ENCODE measurements at regions not wholly inside any gene's neighbourhood (a gene's known extent, or its start where the extent isn't known, plus 50 kb on each side); places are given as distances from the start of the nearest gene placed in this dataset.

GRCh38 chr14:101134161-101134631 lies 230.7 kb upstream of the RTL1 start:
- Histone ChIP-seq H3K9me3 (ENCODE audit: low read depth, low read length) (no peaks in the 10 kb centered on the region), H3K9ac (ENCODE audit: insufficient read length) (no peak overlapping the region), H3K4me3 (no peak overlapping the region), H3K36me3 (ENCODE audit: insufficient read depth, low read length) (no peaks in the 10 kb centered on the region), H3K27ac (no peak overlapping the region)
- TF ChIP-seq EZH2 (IDR thresholded peaks at IDR 0.05) (no peak), FOXP2 (optimal IDR thresholded peaks at IDR 0.05; ENCODE audit: control extremely low read depth, extremely low read length, insufficient read depth) (no peak), POLR2AphosphoS5 (IDR thresholded peaks at IDR 0.05; ENCODE audit: borderline replicate concordance, low read depth, low read length) (no peak)
- no peak for DNase-seq (ENCODE audit: low read depth, low spot score)

DNA sequence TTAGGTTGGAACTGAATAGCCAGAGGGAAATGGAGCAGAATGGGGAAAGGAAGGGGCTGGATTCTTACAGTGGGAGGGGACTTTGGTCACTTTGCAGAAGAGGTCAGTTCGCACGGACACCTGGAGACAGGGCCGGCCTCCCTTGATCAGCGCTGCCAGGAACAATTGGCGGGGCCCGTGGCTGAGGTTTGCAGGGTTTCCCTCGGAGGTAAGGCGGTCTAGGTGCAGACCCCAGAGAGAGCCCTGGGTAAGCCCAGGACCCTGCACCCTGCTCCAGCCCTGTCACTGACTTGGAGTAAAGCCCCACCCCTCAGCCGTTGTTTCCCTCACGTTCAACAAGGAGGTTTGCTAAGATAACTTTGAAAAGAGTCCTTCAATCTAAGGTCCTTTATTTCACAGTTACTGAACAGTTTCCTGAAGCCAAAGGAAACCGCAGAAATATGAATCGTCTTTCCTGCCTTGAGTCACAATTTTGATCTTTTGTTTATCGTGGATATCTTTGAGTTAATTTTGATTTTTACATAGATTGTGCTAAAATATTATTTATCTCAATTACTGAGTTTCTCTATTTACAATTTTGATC lies 231.4 kb upstream of the RTL1 start:
- H3K27ac ChIP-seq, result no peak overlapping the region
- no peaks in the 10 kb centered on the region for H3K9me3 ChIP-seq (ENCODE audit: low read depth, low read length)
- no peak overlapping the region for H3K9ac ChIP-seq (ENCODE audit: insufficient read length)
- H3K36me3 ChIP-seq (ENCODE audit: insufficient read depth, low read length), result no peaks in the 10 kb centered on the region
- H3K4me3 ChIP-seq, result no peak overlapping the region
- DNase-seq (ENCODE audit: low read depth, low spot score), result no peak
- no peak for TF ChIP-seq FOXP2 (optimal IDR thresholded peaks at IDR 0.05; ENCODE audit: control extremely low read depth, extremely low read length, insufficient read depth)
- TF ChIP-seq POLR2AphosphoS5 (IDR thresholded peaks at IDR 0.05; ENCODE audit: borderline replicate concordance, low read depth, low read length), result no peak
- no peak for TF ChIP-seq EZH2 (IDR thresholded peaks at IDR 0.05)

DNA sequence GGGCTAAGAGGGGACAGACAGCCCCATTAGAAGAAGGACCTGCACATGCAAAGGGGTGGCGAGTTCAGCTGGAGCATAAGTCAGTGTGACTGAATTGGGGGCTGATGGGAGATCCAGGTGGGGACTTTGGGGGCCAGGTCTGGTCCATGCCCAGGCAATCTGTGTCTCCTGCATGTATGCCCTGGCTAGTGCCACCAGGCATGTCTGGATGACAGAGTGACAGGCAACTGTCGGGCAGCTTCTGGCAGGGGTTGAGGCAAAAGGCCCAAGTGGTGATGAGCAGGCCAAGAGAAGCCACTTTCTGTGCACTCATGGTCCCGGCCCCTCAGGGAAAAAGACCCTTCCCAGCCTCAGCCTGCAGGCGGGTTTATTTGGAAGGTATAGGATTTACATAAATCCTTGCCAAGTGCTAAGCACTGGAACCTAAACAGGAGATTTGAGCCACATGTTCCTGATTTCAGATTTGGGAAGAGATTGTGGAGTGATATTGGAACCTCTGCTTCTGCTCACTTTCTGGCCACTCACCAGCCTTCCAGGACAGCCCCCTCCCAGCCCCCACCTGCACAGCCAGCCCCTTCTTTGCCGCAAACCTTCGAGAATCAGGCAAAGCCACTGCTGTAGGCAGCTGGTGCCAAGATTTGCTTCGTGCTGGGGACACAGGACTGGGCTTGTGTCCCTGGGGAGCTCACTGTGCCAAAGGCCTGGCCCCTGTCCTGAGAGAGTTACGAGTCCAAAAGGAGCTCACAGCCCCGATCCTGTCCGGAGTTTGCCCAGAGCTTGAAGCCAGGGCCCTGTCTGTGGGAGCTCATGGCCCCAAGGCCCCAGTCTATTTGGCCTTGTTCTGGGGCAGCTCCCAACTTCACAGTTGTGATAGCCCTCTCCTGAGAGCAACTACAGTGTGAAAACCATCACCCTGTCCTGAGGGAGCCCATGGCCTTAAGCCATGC lies 232.5 kb upstream of the RTL1 start:
- DNase-seq (ENCODE audit: low read depth, low spot score), result no peak
- no peaks in the 10 kb centered on the region for H3K36me3 ChIP-seq (ENCODE audit: insufficient read depth, low read length)
- no peaks in the 10 kb centered on the region for H3K9me3 ChIP-seq (ENCODE audit: low read depth, low read length)
- H3K9ac ChIP-seq (ENCODE audit: insufficient read length), result no peak overlapping the region
- H3K4me3 ChIP-seq, result no peak overlapping the region
- no peak overlapping the region for H3K27ac ChIP-seq
- TF ChIP-seq EZH2 (IDR thresholded peaks at IDR 0.05), result no peak
- TF ChIP-seq FOXP2 (optimal IDR thresholded peaks at IDR 0.05; ENCODE audit: control extremely low read depth, extremely low read length, insufficient read depth), result no peak
- TF ChIP-seq POLR2AphosphoS5 (IDR thresholded peaks at IDR 0.05; ENCODE audit: borderline replicate concordance, low read depth, low read length), result no peak

DNA sequence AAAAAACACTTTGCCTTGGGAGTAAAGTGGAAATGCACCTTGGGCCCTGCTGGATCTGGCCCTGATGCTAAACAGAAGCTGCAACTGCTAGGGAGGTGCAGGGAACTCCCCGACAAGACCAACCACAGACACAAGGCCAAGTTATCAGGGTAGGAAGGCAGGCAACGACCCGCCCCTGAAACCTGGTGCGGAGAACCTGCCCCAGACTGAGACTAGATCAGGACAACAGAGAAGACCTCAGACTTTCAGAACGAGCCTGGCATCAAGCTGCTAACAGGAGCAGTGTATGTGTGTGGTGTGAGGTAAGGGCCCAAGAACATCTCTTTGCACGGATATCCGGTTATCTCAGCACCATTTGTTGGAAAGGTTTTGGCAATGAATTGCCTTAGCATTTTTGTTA lies 233.7 kb upstream of the RTL1 start:
- H3K27ac ChIP-seq, result no peak overlapping the region
- no peak overlapping the region for H3K9ac ChIP-seq (ENCODE audit: insufficient read length)
- 0 out of 2 replicates have a peak, but pooled peaks cover 3% of the 10 kb centered on the region for H3K9me3 ChIP-seq (ENCODE audit: low read depth, low read length)
- no peaks in the 10 kb centered on the region for H3K36me3 ChIP-seq (ENCODE audit: insufficient read depth, low read length)
- no peak for DNase-seq (ENCODE audit: low read depth, low spot score)
- TF ChIP-seq FOXP2 (optimal IDR thresholded peaks at IDR 0.05; ENCODE audit: control extremely low read depth, extremely low read length, insufficient read depth), result no peak
- no peak for TF ChIP-seq POLR2AphosphoS5 (IDR thresholded peaks at IDR 0.05; ENCODE audit: borderline replicate concordance, low read depth, low read length)
- no peak for TF ChIP-seq EZH2 (IDR thresholded peaks at IDR 0.05)
- H3K4me3 ChIP-seq, result no peak overlapping the region

DNA sequence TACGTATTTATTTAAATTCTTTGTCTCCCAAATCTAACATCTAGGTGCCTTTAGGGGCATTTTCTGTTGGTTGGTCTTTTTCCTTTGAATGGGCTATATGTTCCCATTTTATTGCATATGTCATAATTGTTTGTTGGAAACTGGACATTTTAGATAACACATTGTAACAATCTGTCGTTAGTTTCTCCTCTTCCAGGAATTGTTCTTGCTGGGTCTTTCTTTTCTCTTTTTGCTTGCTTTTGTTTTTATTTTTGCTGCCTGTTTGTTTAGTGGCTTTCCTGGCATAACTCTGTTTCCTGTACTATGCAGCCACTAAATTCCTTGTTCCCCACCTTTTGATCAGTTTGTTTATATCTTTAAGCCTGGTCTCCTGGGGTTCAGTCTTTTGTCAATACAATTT lies 244.3 kb upstream of the RTL1 start:
- no peak overlapping the region for H3K9ac ChIP-seq (ENCODE audit: insufficient read length)
- no peaks in the 10 kb centered on the region for H3K36me3 ChIP-seq (ENCODE audit: insufficient read depth, low read length)
- H3K4me3 ChIP-seq, result no peak overlapping the region
- no peaks in the 10 kb centered on the region for H3K9me3 ChIP-seq (ENCODE audit: low read depth, low read length)
- no peak overlapping the region for H3K27ac ChIP-seq
- no peak for DNase-seq (ENCODE audit: low read depth, low spot score)
- TF ChIP-seq FOXP2 (optimal IDR thresholded peaks at IDR 0.05; ENCODE audit: control extremely low read depth, extremely low read length, insufficient read depth) (no peak), EZH2 (IDR thresholded peaks at IDR 0.05) (no peak), POLR2AphosphoS5 (IDR thresholded peaks at IDR 0.05; ENCODE audit: borderline replicate concordance, low read depth, low read length) (no peak)

- no peak overlapping the region for H3K27ac ChIP-seq
- no peaks in the 10 kb centered on the region for H3K36me3 ChIP-seq (ENCODE audit: insufficient read depth, low read length)
- H3K4me3 ChIP-seq, result no peak overlapping the region
- no peaks in the 10 kb centered on the region for H3K9me3 ChIP-seq (ENCODE audit: low read depth, low read length)
- no peak for TF ChIP-seq POLR2AphosphoS5 (IDR thresholded peaks at IDR 0.05; ENCODE audit: borderline replicate concordance, low read depth, low read length)
- H3K9ac ChIP-seq (ENCODE audit: insufficient read length), result no peak overlapping the region
- DNase-seq (ENCODE audit: low read depth, low spot score), result no peak
These were observed 246.6 kb upstream of the RTL1 start for GRCh38 chr14:101150039-101150610.

DNA sequence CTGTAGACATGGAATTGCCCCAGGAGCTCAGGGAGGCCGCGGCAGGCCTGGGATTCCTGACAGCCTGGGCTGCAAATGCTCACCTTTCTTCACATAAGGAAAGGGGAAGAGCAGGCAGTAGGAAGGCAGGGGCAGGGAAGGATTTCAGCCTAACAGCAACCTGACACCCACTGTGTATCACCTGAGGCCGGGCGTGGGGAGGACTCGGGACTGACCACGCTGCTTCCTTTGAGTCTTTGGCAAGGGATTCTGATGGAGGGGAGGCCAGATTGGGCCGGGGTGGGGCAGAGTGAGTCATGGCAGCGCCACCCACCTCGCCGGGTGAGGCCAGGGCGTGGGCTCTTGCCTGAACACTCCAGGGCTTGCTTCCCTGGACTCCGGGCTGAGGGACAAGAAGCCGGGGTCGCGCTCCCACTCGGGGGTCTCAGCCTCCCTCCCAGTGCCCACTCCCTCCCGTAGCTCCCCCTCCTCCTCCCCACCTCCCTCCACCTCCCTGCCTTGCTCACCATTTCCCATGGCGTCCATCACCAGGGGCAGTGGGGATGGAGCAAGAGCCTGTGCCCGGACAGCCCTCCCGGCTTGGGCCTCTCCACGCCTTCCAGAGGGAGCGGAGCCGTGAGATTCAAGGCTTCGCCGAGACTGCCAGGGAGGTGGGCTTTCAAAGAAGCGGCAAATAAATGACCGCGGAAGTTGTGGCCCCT lies 247.9 kb upstream of the RTL1 start:
- TF ChIP-seq EZH2 (IDR thresholded peaks at IDR 0.05) (no peak), POLR2AphosphoS5 (IDR thresholded peaks at IDR 0.05; ENCODE audit: borderline replicate concordance, low read depth, low read length) (no peak), FOXP2 (optimal IDR thresholded peaks at IDR 0.05; ENCODE audit: control extremely low read depth, extremely low read length, insufficient read depth) (no peak)
- no peak for DNase-seq (ENCODE audit: low read depth, low spot score)
- H3K27ac ChIP-seq, result no peak overlapping the region
- H3K9ac ChIP-seq (ENCODE audit: insufficient read length), result no peak overlapping the region
- H3K36me3 ChIP-seq (ENCODE audit: insufficient read depth, low read length), result no peaks in the 10 kb centered on the region
- no peak overlapping the region for H3K4me3 ChIP-seq
- H3K9me3 ChIP-seq (ENCODE audit: low read depth, low read length), result no peaks in the 10 kb centered on the region

DNA sequence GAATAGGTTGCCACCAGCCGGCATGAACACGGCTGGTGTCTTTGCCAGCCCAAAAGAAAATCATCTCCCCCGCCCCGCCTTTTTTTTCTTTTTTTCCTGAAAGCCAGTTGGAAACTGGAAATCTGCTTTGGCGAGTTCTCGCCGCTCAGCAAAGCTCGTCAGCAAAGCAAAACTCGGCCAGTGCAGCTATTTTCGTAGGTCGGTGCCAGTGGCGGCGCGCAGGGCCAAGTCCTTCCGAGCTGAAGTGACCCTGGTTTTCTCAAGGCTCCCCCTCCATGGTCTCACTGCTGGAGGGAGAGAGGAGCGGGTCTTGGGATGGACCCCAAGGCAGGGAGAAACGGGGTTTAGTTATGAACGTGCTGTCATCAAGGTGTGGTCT lies 248.4 kb upstream of the RTL1 start:
- H3K36me3 ChIP-seq (ENCODE audit: insufficient read depth, low read length), result no peaks in the 10 kb centered on the region
- H3K9ac ChIP-seq (ENCODE audit: insufficient read length), result no peak overlapping the region
- DNase-seq (ENCODE audit: low read depth, low spot score), result no peak
- no peak for TF ChIP-seq FOXP2 (optimal IDR thresholded peaks at IDR 0.05; ENCODE audit: control extremely low read depth, extremely low read length, insufficient read depth)
- TF ChIP-seq POLR2AphosphoS5 (IDR thresholded peaks at IDR 0.05; ENCODE audit: borderline replicate concordance, low read depth, low read length), result no peak
- TF ChIP-seq EZH2 (IDR thresholded peaks at IDR 0.05), result no peak
- no peaks in the 10 kb centered on the region for H3K9me3 ChIP-seq (ENCODE audit: low read depth, low read length)
- H3K27ac ChIP-seq, result no peak overlapping the region
- no peak overlapping the region for H3K4me3 ChIP-seq

Data from SK-N-MC (cell line).